NCI-H2196 (cell line): ENCODE measurements at regions not wholly inside any gene's neighbourhood (a gene's known extent, or its start where the extent isn't known, plus 50 kb on each side); places are given as distances from the start of the nearest gene placed in this dataset.
"Not testable (repeated sequence)": the region's sequence is repeated elsewhere in the genome, so short reads cannot be mapped to it uniquely, and the experiment has no call there.

Experiments used
- DNase-seq: peaks from one replicate; lab custom pipeline; 2025; ENCODE audit not compliant: unreplicated experiment; lab: John Stamatoyannopoulos, UW

DNA sequence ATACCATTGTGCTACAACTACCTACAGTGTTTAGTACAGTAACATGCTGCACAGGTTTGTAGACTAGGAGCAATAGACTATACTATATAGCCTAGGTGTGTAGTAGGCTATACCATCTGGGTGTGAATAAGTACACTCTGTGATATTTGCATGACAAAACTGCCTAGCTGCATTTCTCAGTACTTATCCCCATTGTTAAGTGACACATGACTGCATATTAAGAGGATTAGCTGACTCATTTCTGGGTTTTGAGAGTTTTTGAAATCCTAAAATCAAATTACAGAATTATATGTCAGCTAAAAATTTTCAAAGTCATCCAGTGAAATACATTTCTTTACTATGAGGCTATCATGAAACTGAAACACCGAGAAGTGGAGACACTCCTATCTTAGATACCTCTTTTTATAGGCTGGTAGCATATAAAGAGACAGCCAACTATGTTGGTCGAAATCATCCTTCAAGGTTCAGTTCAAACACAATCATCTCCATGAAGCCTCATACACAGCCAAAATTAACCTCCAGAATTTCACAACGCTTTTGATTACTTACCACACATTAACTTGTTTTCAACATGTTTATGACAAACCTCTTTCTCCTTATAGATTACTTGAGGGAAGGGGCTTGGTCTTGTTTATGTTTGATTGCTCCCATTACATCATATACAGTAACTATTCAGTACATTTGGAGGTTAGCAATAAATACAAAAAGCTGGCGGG lies 89.8 kb upstream of the ANK3 start:
- no peak for DNase-seq

GRCh38 chr10:60476451-60476850 lies 86.8 kb upstream of the ANK3 start:
- DNase-seq = no peak

DNA sequence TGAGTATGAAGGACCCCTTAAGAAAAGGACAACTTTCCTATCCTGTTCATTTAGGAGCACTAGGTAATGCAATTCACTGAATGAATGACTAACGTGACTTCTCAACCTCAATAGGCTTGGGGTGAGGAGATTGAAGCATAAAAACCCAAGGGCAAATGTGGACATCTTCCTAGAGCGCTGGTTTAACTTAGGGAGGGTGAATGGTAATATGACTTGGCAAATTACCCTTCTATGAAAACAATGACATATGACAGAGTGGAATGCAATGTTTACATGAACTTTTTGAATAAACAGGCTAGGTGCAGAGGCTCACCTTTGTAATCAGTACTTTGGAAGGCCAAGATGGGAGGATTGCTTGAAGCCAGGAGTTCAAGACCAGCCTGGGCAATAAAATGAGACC lies 83.9 kb upstream of the ANK3 start:
- DNase-seq = no peak

DNA sequence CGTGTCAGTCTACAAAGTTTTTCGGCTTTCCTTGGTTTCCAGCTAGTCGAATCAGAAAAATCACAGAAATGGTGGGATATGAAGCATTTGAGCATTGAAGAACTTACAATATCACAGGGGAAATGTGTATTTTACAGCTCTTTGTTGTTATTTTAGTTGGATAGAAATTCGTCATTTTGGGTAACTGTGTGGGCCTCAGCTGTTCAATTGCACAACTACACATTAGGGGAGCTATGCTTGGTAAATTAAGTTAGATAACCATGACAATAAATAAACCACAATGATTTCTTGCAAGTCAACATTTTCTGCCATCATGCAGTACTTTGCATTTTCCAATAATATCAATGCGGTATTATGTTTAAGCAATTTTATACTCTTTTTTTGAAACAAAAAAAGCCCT lies 80.4 kb upstream of the ANK3 start:
- no peak for DNase-seq

- not testable (repeated sequence) for DNase-seq
These were observed 79.5 kb upstream of the ANK3 start for GRCh38 chr10:60469147-60469546.

DNA sequence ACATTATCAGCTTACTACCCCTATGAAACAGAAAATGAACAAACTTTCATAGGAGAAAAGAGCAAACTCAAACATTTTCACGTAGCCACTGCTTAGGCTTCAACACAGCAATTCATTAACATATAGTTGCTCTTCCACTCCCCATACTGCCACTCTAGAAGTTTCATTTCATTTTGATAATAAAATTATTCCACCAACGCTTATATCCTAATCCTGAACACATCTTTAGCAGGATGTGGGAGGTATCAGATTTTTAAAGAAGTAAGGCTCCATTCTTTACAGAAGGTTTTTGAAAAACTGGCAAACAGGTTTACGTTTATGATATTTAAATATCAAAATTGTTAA lies 77.5 kb upstream of the ANK3 start:
- no peak for DNase-seq

- DNase-seq = no peak
These were observed 76.9 kb upstream of the ANK3 start for GRCh38 chr10:60466267-60467201.

GRCh38 chr10:60465801-60466200 lies 76.1 kb upstream of the ANK3 start:
- no peak for DNase-seq

- no peak for DNase-seq
These were observed 75.0 kb upstream of the ANK3 start for GRCh38 chr10:60464659-60465058.

- no peak for DNase-seq
These were observed 74.1 kb upstream of the ANK3 start for GRCh38 chr10:60463746-60464145.

DNA sequence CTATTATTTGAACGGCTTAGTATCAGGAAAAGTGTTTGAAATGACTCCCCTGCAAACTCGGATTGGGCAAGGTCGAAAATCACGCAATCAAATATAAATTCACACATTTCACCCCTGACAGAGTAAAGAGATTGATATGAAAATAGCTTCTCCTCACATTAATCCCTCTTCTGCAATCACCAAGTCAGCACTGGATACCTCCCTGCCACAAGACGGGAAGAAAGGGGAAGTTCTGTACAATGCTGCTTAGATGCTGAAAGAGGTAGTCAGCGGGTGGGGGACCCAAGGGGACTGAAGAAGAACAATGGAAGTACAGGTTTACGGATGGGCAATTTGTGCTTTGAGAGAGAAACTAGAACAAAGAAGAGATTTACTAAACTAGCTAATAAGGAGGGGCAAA lies 72.0 kb upstream of the ANK3 start:
- no peak for DNase-seq

- no peak for DNase-seq
These were observed 70.2 kb upstream of the ANK3 start for GRCh38 chr10:60459701-60460457.

- no peak for DNase-seq
These were observed 66.4 kb upstream of the ANK3 start for GRCh38 chr10:60456053-60456452.

GRCh38 chr10:60454336-60454735 lies 64.7 kb upstream of the ANK3 start:
- no peak for DNase-seq

DNA sequence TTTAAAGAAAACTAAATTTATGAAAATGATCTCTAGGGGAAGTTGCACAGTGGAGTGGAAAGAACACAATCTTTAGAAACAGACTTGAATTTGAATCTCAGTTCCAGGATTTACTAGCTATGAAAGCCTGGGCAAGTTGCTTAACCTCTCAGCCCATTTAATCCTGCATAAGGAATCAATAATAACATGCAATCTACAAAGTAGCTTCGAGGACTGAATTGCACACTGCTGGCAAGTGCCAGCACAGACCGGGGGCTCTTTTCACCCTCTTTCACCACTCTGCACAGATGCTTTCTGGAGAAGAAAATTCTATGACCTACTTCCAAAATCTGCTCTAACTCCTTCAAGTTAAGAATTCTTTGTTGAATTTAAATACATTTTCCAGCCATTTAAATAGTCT lies 63.4 kb upstream of the ANK3 start:
- DNase-seq = no peak

- DNase-seq = no peak
These were observed 60.6 kb upstream of the ANK3 start for GRCh38 chr10:60450291-60450690.

DNA sequence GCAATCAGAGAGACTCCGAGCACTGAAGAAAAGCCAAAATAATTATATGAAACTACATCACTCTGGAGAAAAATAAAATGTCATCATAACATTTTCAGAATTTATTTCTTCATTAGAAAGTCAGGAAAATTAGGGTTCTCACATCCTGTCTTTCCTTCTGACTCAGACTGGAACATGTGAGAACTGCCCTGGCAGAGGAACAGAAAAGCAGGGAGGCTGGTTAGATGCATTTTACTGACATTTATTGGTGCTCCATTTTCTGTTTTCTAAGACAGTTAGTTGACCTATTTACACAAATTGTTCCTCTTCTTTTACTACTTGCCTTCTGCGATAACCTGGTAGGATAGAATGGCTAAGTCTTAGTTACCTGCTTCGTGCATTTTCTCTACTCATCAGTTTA lies 58.6 kb upstream of the ANK3 start:
- no peak for DNase-seq

GRCh38 chr10:60446851-60447250 lies 57.2 kb upstream of the ANK3 start:
- no peak for DNase-seq

DNA sequence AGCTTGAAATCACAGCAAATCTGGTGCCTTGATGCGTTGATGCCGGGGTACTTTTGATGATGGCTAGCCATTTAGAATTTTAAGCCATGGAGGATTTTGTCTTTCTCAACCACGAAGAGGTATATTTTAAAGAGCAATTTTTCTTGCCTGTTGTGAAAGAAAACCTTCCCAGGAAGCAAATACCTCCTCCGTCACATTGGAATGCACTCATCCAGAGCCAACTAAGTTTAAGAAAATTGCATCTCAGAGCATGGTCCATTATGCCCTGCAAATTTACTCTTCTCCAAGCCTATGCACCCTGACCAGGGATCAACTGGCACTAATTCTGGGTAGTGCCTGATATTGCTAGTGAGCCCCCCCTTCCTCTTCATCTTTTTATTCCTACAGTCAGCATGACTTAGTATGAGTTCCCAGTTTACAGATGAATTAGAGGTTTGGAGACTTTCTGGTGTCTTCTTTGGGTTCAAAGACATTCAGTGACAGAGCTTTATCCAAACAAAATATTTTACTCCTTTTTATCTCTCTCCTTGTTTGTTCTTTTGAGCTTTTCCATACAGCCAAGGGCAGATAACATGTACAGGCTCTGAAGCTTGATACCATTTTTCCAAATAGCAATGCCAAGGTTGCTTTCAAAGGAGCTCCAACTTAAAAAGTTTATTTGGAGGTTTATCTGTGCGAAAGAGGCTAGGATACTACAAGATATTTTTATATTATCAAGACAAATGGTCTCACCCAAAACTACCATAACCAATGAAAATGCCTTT lies 56.6 kb upstream of the ANK3 start:
- no peak for DNase-seq

DNA sequence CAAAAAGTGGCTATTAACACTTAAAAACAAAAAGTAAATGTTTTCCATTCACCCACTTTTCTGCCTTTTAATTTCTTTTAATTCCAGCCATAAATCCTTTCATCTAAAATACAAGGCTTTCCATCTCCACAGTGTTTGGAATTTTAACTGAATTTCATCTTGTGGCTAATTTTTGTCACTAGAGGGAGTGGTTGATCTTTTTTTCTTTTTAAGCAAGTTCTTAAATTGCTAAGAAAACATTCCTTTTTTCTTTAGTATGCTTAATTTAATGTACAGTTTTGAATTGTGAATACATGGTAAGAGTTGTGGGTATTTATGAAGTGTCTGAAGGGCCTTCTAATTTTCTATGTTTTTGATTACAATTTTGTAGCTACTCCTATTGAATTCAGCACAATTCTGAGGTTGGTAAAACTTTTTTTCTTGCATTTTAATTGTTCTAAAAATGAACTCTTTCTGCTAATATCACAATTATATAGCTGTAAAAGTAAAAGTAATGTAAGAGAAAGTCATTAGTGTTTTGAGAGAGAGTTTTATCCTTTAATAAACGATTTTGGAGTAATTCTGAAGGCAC lies 54.9 kb upstream of the ANK3 start:
- no peak for DNase-seq

GRCh38 chr10:60443346-60443745 lies 53.7 kb upstream of the ANK3 start:
- no peak for DNase-seq
